Vagina (tissue), 2 donors: ENCODE measurements at regions not wholly inside any gene's neighbourhood (a gene's known extent, or its start where the extent isn't known, plus 50 kb on each side); places are given as distances from the start of the nearest gene placed in this dataset.

Source experiments
- POLR2A ChIP-seq, 2 donors: fragments of 450-650 bp; IDR thresholded peaks; one replicate each; pipeline ENCODE4 v1.6.1; 2017; ENCODE audit warnings: antibody characterized with exemption in 2 of 2, mild to moderate bottlenecking in 2 of 2, moderate library complexity in 2 of 2
- POLR2AphosphoS5 ChIP-seq, 2 donors: sonication (generic); formaldehyde crosslinking; IDR thresholded peaks; one replicate each; pipeline ENCODE4 v1.9.0; 2017; ENCODE audit warnings: antibody characterized with exemption in 2 of 2, mild to moderate bottlenecking in 2 of 2, low read depth in 1 of 2; ENCODE audit not compliant: insufficient read depth in 1 of 2
- TF ChIP-seq, protein P1 (sequence below), 3 experiments: fragments of 450-650 bp in 2 of 3; fragments of 200-600 bp in 1 of 3; sonication (generic) in 1 of 3; IDR thresholded peaks; one replicate each; pipeline ENCODE4 v1.5.1; 2017 to 2019; ENCODE audit warnings: antibody characterized with exemption in 3 of 3, mild to moderate bottlenecking in 2 of 3, moderate library complexity in 2 of 3

DNA sequence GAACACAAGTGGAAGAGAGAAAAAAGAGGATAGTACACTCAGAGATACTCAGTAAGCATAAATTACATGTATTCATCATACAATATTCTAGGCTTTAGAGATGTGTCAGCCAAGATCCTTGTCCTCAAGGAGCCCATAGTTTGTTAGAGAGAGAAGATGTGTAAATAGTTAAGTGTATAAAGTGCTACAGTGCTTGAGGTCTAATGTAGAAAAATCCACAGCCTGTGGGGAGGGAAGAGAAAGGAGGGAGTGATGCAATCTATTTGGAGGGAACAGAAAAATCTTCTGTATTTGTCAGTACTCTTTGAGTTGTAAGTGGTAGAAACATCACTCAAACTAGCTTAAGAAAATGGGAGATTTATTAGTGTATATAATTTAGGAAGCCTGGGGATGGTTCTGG lies 81.9 kb downstream of the PALM2AKAP2 start:
- TF ChIP-seq, protein P1, sequence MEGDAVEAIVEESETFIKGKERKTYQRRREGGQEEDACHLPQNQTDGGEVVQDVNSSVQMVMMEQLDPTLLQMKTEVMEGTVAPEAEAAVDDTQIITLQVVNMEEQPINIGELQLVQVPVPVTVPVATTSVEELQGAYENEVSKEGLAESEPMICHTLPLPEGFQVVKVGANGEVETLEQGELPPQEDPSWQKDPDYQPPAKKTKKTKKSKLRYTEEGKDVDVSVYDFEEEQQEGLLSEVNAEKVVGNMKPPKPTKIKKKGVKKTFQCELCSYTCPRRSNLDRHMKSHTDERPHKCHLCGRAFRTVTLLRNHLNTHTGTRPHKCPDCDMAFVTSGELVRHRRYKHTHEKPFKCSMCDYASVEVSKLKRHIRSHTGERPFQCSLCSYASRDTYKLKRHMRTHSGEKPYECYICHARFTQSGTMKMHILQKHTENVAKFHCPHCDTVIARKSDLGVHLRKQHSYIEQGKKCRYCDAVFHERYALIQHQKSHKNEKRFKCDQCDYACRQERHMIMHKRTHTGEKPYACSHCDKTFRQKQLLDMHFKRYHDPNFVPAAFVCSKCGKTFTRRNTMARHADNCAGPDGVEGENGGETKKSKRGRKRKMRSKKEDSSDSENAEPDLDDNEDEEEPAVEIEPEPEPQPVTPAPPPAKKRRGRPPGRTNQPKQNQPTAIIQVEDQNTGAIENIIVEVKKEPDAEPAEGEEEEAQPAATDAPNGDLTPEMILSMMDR (IDR thresholded peaks at IDR 0.05), result no peak
- TF ChIP-seq POLR2AphosphoS5 (IDR thresholded peaks at IDR 0.05; ENCODE audit: insufficient read depth in 1 of 2, low read depth in 1 of 2) (no peak), POLR2A (IDR thresholded peaks at IDR 0.05) (no peak)
